Sciatic nerve (tissue), 2 donors: ENCODE measurements at regions not wholly inside any gene's neighbourhood (a gene's known extent, or its start where the extent isn't known, plus 50 kb on each side); places are given as distances from the start of the nearest gene placed in this dataset.

ENCODE experiments used
- ATAC-seq: fragments of 200-7000 bp; cut with Tn5 transposase; one replicate; pipeline ENCODE4 v1.9.1; 2020; ENCODE audit warnings: mild to moderate bottlenecking, moderate library complexity
- DNase-seq: peaks from one replicate; pipeline ENCODE4 v3.0.0-alpha.2; 2020; ENCODE audit warnings: low spot score
- intact Hi-C: fragments of 100-400 bp; cut with DNase I; formaldehyde crosslinking; loops from one replicate; pipeline ENCODE4 v1.14.2; 2022
- donor health status: DM: no; HTN: no; CAD: no.
- donor health status: DM: no; HTN: no; CAD: no.

DNA sequence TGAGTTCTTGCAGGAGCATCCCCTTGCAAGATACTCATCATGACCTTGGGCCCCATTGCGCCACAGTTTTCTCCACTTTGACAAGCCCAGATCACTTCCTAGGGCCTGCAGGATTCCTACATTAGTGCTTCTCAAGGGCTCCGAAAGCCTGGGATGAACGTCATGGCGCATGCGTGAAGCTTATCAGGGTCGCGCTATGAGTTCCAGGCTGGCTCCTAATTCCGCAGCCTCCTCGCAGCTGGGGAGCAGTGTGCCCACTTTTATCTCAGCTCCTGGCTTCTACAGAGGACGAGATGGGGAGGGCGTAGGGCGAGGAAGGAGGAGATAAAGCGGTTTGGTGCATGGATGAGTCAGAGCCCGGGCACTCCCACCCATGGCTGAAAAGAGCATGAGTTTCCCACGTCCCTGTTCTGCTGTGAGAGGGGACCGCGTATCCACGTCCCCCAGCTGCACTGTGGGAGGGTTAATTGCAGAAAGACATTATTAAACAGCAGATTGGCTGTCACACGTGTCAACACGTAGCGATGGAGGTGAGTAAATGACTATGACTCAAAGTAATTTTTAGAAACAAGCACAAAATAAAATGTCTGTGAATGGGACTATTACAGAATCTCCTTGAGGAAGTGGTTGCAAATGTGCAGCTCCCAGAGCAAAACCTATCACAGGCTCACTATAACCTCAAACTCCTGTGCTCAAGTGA is 72.9 kb upstream of the DSP start:
- intact Hi-C loops: no loop called here
- DNase-seq: no peak
- ATAC-seq: peak; percentile 53

DNA sequence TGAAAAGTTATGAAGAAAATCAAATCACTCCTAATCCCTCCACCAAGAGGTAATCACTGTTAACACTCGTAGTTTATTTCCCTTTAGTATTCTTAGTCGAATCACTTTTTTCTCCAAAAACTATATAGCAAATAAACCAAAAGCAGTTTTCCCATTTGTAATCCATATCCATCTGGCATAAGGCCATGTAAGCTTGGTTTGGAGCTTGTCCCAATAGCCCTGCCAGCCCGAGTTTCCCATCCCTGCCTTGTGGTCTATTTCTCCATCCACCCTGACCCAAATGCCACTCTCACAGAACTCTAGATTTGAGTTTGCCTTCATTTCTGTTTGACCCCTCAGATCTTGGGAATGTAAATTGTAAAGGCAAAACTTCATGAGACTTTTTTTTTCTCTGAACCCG is 71.8 kb upstream of the DSP start:
- no peak for ATAC-seq
- no peak for DNase-seq
- intact Hi-C loops: no loop called here

DNA sequence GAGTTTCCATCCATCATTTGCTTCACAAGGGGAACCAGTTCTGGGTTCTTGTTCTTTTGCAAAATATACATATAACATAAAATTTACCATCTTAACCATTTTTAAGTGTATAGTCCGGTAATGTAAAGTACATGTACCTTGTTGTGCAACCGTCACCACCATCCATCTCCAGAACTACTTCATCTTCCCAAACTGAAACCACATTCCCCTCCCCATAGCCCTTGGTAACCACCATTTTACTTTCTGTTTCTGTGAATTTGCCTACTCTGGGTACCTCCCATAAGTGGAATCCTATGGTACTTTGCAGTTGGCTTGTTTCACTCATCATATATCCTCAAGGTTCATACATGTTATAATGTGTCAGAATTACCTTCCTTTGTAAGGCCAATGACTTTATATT is 70.3 kb upstream of the DSP start:
- ATAC-seq: no peak
- DNase-seq: no peak
- intact Hi-C loops: no loop called here

DNA sequence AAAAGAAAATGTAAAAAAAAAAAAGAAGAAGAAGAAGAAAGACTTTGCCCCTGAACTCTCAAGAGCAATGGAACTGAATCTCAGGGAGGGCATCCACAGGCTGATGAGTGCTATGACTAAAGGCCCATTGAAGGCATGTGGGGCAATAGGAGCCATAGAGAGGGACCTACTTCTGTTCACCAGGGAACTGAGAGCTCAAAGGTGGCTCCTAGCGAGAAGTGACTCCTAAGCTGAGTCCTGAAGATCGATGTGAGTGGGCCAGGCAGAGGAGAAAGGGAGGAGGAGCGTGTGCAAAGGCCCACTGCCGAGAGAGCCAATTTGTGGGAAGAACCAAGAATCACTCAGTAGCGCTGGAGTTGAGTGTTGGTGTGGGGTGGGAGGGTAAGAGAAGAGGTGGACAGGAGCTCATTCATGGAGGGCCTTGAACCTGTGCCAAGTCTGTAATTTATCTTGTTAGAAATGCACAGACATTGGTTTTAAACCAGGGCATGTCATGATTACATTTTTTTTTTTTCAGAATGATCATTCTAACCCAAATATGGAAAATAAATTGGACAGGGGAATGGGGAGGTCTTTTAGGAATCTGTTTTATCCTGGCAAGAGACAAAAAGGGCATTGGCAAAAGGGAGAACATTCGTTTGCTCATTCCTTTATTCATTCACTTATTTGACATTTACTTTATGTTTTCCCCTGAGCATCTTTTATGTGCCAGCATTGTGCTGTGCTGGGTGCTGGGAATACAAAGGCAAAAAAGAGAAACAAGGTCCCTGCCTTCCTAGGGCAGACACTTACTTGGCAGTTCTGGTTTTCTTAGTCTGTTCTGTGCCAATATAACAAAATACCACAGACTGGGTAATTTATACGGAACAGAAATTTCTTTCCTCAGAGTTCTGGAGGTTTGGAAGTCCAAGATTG is 67.4 kb upstream of the DSP start:
- no peak for ATAC-seq
- no peak for DNase-seq
- intact Hi-C loops: no loop called here

DNA sequence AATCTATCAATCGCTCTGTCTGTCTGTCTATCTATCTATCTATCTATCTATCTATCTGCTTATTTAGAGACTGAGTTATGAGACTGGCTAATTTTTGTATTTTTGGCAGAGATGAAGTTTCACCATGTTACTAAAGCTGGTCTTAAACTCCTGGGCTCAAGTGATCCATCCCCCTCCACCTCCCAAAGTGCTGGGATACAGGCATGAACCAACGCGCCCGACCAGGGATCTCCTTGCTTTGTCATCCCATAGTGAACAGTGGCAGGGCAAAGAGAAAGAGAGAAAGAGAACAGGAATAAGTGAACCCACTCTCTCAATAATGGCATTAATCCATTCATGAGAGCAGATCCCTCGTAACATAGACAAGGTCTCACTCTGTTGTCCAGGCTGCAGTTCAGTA is 66.4 kb upstream of the DSP start:
- intact Hi-C loops: no loop called here
- no peak for ATAC-seq
- no peak for DNase-seq

DNA sequence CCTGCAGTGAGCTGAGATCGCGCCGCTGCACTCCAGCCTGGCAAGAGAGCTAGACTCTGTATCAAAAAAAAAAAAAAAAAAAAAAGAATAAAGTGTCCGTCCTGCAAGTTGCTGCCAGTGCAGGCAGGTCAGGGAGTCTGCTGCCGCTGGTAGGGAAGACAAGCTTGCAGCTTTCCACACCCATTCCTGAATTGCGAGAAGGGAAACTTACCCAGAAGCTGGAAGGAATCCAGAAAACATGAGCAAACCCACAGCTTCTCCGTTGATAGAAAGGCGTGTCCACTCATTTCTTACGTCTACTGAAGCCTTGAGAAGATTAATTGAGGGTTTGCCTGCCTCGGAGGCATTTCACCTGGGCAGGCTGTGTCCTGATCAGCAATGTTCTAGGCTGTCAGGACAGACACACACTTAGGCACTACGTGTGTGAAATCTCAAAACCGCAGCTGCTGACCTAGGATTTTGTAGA is 61.6 kb upstream of the DSP start:
- DNase-seq: no peak
- peak; percentile 58 for ATAC-seq
- intact Hi-C loops: no loop called here

DNA sequence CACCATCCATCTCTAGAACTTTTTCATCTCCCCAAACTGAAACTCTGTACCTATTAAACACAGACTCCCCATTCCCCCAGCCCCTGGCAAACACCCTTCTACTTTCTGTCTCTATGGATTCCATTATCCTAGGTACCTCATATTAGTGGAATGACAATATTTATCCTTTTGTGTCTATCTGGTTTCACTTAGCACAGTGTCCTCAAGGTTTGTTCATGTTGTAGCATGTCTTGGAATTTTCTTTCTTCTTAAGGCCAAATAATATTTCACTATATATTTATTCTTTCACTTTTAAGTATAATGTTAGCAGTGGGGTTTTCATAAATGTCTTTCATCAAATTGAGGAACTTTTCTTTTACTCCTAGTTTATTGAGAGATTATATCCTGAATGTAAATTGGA is 56.8 kb upstream of the DSP start:
- ATAC-seq (no peak), DNase-seq (no peak)
- intact Hi-C loops: no loop called here

DNA sequence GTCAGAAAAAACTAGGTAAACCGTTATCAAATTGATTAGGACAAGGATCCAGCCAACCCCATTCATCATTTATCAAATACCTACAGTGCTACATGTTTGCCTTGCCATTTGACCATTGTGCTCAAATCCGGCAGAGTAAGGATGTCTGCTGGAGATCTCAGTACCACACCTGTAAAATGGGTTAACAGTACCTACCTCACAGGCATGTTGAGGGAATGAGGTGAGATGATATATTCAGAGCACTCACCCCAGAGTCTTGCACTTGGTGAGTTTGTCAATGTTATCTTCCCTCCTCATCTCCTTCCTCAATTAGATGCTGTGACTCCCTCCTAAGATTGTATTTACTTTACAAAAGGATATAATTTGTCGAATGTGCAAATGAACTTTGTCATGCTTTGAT is 54.5 kb upstream of the DSP start:
- no peak for ATAC-seq
- intact Hi-C loops: no loop called here
- DNase-seq: no peak

DNA sequence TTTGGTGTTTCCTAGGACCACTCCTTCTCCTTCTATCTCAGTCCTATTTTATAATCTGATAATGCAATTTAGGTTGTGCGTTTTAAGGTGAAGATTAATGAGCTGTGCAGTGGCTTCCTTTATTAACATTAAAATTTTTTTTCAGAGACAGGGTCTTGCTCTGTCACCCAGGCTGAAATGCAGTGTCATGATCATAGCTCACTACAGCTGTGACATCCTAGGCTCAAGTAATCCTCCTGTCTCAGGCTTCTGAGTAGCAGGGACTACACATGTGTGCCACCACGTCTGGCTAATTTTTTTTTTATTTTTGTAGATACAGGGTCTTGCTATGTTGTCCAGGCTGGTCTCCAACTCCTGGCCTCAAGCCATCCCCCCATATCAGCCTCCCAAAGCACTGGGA is 53.0 kb upstream of the DSP start:
- no peak for ATAC-seq

DNA sequence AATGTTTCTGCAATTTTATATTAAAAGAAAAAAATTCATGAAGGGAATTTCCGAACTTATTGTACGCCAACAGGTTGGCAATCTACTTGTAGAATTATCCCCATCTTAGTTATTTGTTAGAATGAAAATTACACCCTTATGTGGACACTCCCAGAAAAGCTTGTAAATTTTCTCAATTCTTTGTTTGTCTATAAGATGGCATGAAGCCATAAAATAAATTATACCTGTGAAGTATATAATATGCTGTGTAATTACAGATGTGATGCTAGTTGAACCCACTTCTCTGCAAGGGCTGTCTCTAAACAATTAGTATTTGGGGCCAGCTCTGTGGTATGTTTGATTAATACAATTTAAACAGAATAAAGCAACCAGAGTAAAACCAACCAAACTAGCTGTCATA is 52.1 kb upstream of the DSP start:
- intact Hi-C loops: no loop called here
- ATAC-seq: no peak
- DNase-seq: no peak

More for the DNA sequence above, 53.0 kb upstream of the DSP start:
- intact Hi-C loops: no loop called here
- DNase-seq: no peak
